ENCODE measurements at regions not wholly inside any gene's neighbourhood (a gene's known extent, or its start where the extent isn't known, plus 50 kb on each side); places are given as distances from the start of the nearest gene placed in this dataset.

DNA sequence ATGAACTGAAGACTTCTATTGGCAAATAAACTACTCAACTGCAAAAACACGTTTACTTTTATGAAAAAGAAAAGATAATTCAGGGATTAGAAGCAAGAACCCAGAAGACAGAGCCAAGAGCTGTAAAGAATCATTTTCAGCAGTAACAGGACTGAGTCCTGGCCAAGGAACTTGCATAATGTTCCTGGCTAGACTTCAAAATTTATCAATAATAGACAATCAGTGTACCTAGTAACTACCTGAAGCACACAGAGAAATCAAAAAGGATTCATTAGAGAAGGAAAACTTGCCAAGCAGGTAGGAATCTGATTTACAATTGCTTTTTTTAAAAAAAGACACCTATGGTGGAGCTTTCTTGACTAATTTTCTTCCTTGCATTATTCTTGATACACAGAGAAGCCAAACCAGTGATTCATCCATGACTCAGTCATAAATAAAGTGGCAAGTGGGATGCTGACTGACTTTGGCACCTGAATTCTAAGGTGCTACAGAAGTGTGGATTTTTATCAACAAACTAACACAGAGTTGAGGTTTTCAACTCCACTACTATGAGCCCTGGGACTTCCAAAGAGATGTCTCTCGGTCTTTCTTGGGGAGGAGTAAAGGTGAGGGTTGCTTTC is 281.3 kb downstream of the BMP7 start:
- TF ChIP-seq TAF1 (IDR thresholded peaks at IDR 0.05; ENCODE audit: borderline replicate concordance, low read depth, low read length) (no peak), POLR2A (IDR thresholded peaks at IDR 0.05; ENCODE audit: low read depth, low read length) (no peak), POLR2AphosphoS5 (IDR thresholded peaks at IDR 0.05; ENCODE audit: low read depth, low read length) (no peak)
- DNase-seq (ENCODE audit: insufficient read length) (no peak), FAIRE-seq (no peak)

DNA sequence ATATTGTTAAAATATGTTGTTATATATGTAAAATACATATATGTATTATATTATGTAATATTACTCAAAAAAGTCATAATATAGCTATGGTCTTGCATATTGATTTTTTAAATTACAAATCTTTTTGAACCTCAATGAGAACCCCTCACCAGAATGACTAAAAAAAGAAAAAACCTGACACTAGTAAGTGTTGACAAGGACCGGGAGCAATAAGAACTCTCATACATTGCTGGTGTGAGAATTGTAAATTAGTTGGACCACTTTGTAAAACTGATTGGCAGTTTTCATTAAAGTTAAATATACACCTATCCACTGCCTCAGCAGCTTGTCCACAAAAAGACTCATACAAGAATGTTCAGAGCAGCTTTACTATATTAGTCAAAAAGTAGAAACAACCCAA is 280.0 kb downstream of the BMP7 start:
- FAIRE-seq, result no peak
- no peak for DNase-seq (ENCODE audit: insufficient read length)
- no peak for TF ChIP-seq POLR2AphosphoS5 (IDR thresholded peaks at IDR 0.05; ENCODE audit: low read depth, low read length)
- TF ChIP-seq POLR2A (IDR thresholded peaks at IDR 0.05; ENCODE audit: low read depth, low read length), result no peak
- no peak for TF ChIP-seq TAF1 (IDR thresholded peaks at IDR 0.05; ENCODE audit: borderline replicate concordance, low read depth, low read length)

DNA sequence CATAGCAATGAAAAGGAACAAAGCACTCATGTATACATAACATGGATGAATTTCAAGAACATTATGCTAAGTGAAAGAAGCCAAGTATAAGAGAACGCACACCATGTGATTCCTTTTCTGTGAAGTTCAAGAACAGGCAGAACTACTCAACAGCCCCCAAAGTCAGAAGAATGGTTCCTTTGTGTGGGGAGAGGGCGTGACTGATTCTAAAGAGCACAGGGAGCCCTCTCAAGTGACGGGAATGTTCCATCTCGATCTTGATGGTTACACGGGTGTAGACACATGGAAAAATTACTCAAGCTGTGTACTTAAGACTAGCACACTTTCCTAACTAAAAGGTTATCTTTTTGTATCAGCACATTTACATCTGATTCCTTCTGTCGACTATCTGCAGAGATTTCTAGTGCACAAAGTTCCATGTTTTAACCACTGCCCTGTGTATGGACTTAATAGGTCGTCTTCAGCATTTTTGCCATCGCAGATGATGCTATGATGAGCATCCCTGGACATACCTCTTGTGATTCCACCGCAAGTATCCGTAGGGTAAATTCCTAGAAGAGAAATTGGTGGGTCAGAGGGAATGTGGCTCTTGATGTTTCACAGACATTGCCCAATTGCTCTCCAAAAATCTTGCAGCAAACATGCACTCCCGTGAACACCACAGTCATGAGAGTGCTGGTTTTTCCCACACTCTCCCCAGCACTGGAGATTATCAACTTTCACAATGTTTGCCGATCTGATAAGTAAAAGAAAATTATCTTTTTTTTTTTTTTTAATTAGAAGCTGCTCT is 279.3 kb downstream of the BMP7 start:
- no peak for TF ChIP-seq TAF1 (IDR thresholded peaks at IDR 0.05; ENCODE audit: borderline replicate concordance, low read depth, low read length)
- no peak for TF ChIP-seq POLR2A (IDR thresholded peaks at IDR 0.05; ENCODE audit: low read depth, low read length)
- no peak for TF ChIP-seq POLR2AphosphoS5 (IDR thresholded peaks at IDR 0.05; ENCODE audit: low read depth, low read length)
- FAIRE-seq (no peak), DNase-seq (ENCODE audit: insufficient read length) (no peak)

DNA sequence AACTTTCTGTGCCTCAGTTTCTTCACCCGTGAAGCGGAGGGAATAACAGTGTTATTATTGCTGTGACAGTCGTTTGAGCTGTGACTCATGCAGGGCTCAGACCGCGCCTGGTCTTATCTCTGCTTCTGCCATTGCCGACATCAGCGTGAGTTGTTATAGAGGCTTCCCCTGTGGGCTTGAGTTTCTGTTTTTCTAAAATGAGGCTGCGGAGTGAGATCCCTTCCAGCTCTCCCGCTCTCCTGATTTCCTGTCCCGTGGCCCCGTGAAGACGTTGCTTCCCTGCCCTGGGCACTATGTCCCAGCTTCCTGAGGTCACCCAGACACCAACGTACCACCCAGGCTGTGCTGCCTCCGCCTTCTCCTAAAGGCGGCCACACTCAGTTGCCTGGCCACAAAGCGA is 278.5 kb downstream of the BMP7 start:
- DNase-seq (ENCODE audit: insufficient read length), result no peak
- FAIRE-seq, result no peak
- TF ChIP-seq POLR2AphosphoS5 (IDR thresholded peaks at IDR 0.05; ENCODE audit: low read depth, low read length), result no peak
- TF ChIP-seq POLR2A (IDR thresholded peaks at IDR 0.05; ENCODE audit: low read depth, low read length), result no peak
- no peak for TF ChIP-seq TAF1 (IDR thresholded peaks at IDR 0.05; ENCODE audit: borderline replicate concordance, low read depth, low read length)

- DNase-seq (ENCODE audit: insufficient read length) (no peak), FAIRE-seq (no peak)
- no peak for TF ChIP-seq POLR2AphosphoS5 (IDR thresholded peaks at IDR 0.05; ENCODE audit: low read depth, low read length)
- TF ChIP-seq TAF1 (IDR thresholded peaks at IDR 0.05; ENCODE audit: borderline replicate concordance, low read depth, low read length), result no peak
- no peak for TF ChIP-seq POLR2A (IDR thresholded peaks at IDR 0.05; ENCODE audit: low read depth, low read length)
Observed at GRCh38 chr20:56988446-56988845, 278.0 kb downstream of the BMP7 start.

- FAIRE-seq (no peak), DNase-seq (ENCODE audit: insufficient read length) (no peak)
- TF ChIP-seq POLR2A (IDR thresholded peaks at IDR 0.05; ENCODE audit: low read depth, low read length) (no peak), POLR2AphosphoS5 (IDR thresholded peaks at IDR 0.05; ENCODE audit: low read depth, low read length) (no peak), TAF1 (IDR thresholded peaks at IDR 0.05; ENCODE audit: borderline replicate concordance, low read depth, low read length) (no peak)
Observed at GRCh38 chr20:56989516-56989915, 276.9 kb downstream of the BMP7 start.

- FAIRE-seq (no peak), DNase-seq (ENCODE audit: insufficient read length) (no peak)
- TF ChIP-seq TAF1 (IDR thresholded peaks at IDR 0.05; ENCODE audit: borderline replicate concordance, low read depth, low read length) (no peak), POLR2AphosphoS5 (IDR thresholded peaks at IDR 0.05; ENCODE audit: low read depth, low read length) (no peak), POLR2A (IDR thresholded peaks at IDR 0.05; ENCODE audit: low read depth, low read length) (no peak)
Observed at GRCh38 chr20:56993020-56993559, 273.4 kb downstream of the BMP7 start.

DNA sequence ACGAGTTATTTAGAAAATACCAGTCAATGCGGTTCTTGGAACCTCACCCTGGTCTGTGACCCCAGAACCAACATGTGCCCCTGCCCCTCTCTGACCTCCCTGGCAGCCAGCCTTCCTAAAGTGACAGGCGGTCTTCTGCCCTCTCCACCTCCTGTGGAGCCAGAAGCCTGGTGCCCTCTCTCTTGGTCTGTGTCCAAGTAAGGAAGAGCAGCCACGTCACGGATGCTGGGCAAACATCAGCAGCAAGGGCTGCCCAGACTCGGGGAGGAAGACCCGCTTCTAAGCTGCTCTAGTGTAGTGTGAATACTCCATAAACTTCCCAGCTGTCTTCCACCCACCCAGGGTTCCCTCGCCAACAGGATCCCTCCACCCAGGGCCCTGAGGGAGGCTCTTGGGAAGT is 272.4 kb downstream of the BMP7 start:
- FAIRE-seq (no peak), DNase-seq (ENCODE audit: insufficient read length) (no peak)
- TF ChIP-seq POLR2A (IDR thresholded peaks at IDR 0.05; ENCODE audit: low read depth, low read length) (no peak), TAF1 (IDR thresholded peaks at IDR 0.05; ENCODE audit: borderline replicate concordance, low read depth, low read length) (no peak), POLR2AphosphoS5 (IDR thresholded peaks at IDR 0.05; ENCODE audit: low read depth, low read length) (no peak)

DNA sequence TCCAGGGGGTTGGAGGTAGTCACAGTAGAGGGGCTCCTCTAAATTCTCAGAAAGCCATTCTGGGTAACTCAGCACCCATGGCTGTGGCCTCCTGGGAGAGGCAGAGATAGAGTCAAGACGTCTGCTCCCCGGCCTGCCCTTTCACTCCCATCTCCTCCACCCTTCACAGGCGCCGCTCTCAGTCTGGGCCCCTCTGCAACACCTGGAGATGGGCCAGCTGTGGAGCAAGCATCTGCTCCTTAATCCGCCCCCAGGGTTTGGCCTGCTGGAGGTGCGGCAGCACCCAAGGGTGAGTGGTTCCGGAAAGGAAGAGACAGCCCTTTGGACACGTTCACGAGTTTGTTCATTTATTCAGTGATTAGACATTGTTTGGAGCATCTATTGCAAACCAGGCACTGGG is 271.3 kb downstream of the BMP7 start:
- TF ChIP-seq POLR2A (IDR thresholded peaks at IDR 0.05; ENCODE audit: low read depth, low read length), result no peak
- TF ChIP-seq POLR2AphosphoS5 (IDR thresholded peaks at IDR 0.05; ENCODE audit: low read depth, low read length), result no peak
- no peak for TF ChIP-seq TAF1 (IDR thresholded peaks at IDR 0.05; ENCODE audit: borderline replicate concordance, low read depth, low read length)
- DNase-seq (ENCODE audit: insufficient read length), result no peak
- no peak for FAIRE-seq

GRCh38 chr20:56995635-56996075 is 270.8 kb downstream of the BMP7 start:
- FAIRE-seq, result no peak
- peak; percentile 41 for DNase-seq (ENCODE audit: insufficient read length)

DNA sequence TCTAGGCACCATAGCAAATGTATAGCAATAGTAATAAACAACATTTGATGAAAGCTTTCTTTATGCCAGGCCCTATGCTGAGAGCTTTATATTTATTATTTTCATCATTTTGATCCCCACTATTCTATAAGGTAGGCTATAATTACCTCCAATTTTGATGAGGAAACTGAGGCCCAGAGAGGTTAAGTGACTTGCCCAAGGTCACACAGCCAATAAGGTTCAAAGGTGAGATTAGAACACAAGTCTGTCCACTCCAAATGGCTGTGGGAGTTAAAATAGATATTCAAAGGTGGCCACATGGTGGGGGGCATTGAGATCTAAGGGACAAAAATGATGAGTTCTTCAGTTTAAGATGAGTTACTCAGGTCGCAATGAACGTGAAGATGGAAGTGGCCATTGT is 269.9 kb downstream of the BMP7 start:
- no peak for DNase-seq (ENCODE audit: insufficient read length)
- TF ChIP-seq POLR2A (IDR thresholded peaks at IDR 0.05; ENCODE audit: low read depth, low read length) (no peak), POLR2AphosphoS5 (IDR thresholded peaks at IDR 0.05; ENCODE audit: low read depth, low read length) (no peak), TAF1 (IDR thresholded peaks at IDR 0.05; ENCODE audit: borderline replicate concordance, low read depth, low read length) (no peak)
- no peak for FAIRE-seq

More at GRCh38 chr20:56995635-56996075, 270.8 kb downstream of the BMP7 start:
- no peak for TF ChIP-seq POLR2AphosphoS5 (IDR thresholded peaks at IDR 0.05; ENCODE audit: low read depth, low read length)
- TF ChIP-seq POLR2A (IDR thresholded peaks at IDR 0.05; ENCODE audit: low read depth, low read length), result no peak
- no peak for TF ChIP-seq TAF1 (IDR thresholded peaks at IDR 0.05; ENCODE audit: borderline replicate concordance, low read depth, low read length)

- TF ChIP-seq TAF1 (IDR thresholded peaks at IDR 0.05; ENCODE audit: borderline replicate concordance, low read depth, low read length) (no peak), POLR2A (IDR thresholded peaks at IDR 0.05; ENCODE audit: low read depth, low read length) (no peak), POLR2AphosphoS5 (IDR thresholded peaks at IDR 0.05; ENCODE audit: low read depth, low read length) (no peak)
- FAIRE-seq (no peak), DNase-seq (ENCODE audit: insufficient read length) (no peak)
Observed at GRCh38 chr20:56998438-56998837, 268.0 kb downstream of the BMP7 start.
